Tibial nerve (tissue), 4 donors: ENCODE measurements at regions not wholly inside any gene's neighbourhood (a gene's known extent, or its start where the extent isn't known, plus 50 kb on each side); places are given as distances from the start of the nearest gene placed in this dataset.

ENCODE experiments used
- CTCF ChIP-seq, 5 experiments: fragments of 200-600 bp in 3 of 5; fragments of 450-650 bp in 2 of 5; sonication (generic) in 3 of 5; IDR thresholded peaks; one replicate each; pipeline ENCODE4 v1.5.1; 2016 to 2019; ENCODE audit warnings: antibody characterized with exemption in 5 of 5, mild to moderate bottlenecking in 3 of 5, moderate library complexity in 2 of 5
- EP300 ChIP-seq, 2 donors: sonication (generic); formaldehyde crosslinking; IDR thresholded peaks; one replicate each; pipeline ENCODE4 v1.6.1; 2017; ENCODE audit warnings: antibody characterized with exemption in 2 of 2, mild to moderate bottlenecking in 1 of 2
- POLR2A ChIP-seq, 2 donors: fragments of 450-650 bp; IDR thresholded peaks; one replicate each; pipeline ENCODE4 v1.6.1; 2017; ENCODE audit warnings: antibody characterized with exemption in 2 of 2, mild to moderate bottlenecking in 2 of 2, moderate library complexity in 2 of 2

GRCh38 chr3:30141927-30142326 lies 464.5 kb upstream of the TGFBR2 start:
- TF ChIP-seq CTCF (IDR thresholded peaks at IDR 0.05) (no peak), POLR2A (IDR thresholded peaks at IDR 0.05) (no peak), EP300 (IDR thresholded peaks at IDR 0.05) (no peak)
